ENCODE measurements at regions not wholly inside any gene's neighbourhood (a gene's known extent, or its start where the extent isn't known, plus 50 kb on each side); places are given as distances from the start of the nearest gene placed in this dataset.

DNA sequence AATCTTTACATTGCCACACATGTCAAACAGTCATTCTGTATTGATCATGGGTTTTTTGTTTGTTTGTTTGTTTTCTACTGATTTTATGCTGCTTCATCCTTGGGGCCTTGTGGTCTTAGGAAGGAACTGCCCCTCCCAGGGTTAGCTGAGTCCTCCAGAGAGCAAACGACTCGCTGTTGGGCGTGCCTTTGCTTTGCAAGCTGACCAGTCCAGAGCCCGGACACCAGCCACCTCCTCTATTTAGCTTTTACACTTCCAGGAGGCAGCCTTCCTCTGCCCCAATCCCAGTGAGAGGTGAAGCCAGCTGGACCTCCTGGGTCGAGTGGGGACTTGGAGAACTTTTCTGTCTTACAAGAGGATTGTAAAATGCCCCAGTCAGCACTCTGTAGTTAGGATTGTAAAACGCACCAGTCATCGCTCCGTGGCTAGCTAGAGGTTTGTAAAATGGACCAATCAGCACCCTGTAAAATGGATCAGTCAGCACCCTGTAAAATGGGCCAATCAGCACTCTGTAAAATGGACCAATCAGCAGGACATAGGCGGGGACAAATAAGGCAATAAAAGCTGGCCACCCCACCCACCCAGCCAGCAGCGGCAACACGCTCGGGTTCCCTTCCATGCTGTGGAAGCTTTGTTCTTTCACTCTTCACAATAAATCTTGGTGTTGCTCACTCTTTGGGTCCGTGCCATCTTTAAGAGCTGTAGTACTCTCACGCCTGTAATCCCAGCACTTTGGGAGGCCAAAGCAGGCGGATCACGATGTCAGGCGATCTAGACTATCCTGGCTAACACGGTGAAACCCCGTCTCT is 154.4 kb downstream of the ERCC6L2 start:
- DNase-seq = no peak
- Mint-ChIP-seq H3K4me1 (ENCODE audit: low read depth) (no peaks in the 10 kb centered on the region), H3K36me3 (ENCODE audit: low read depth) (no peaks in the 10 kb centered on the region), H3K27ac (no peak overlapping the region), H3K4me3 (no peak overlapping the region), H3K27me3 (ENCODE audit: insufficient read depth) (peaks cover 33% of the 10 kb centered on the region), H3K9me3 (no peaks in the 10 kb centered on the region; the same call in 1 of the 2 replicates)
- TF ChIP-seq, protein P1, sequence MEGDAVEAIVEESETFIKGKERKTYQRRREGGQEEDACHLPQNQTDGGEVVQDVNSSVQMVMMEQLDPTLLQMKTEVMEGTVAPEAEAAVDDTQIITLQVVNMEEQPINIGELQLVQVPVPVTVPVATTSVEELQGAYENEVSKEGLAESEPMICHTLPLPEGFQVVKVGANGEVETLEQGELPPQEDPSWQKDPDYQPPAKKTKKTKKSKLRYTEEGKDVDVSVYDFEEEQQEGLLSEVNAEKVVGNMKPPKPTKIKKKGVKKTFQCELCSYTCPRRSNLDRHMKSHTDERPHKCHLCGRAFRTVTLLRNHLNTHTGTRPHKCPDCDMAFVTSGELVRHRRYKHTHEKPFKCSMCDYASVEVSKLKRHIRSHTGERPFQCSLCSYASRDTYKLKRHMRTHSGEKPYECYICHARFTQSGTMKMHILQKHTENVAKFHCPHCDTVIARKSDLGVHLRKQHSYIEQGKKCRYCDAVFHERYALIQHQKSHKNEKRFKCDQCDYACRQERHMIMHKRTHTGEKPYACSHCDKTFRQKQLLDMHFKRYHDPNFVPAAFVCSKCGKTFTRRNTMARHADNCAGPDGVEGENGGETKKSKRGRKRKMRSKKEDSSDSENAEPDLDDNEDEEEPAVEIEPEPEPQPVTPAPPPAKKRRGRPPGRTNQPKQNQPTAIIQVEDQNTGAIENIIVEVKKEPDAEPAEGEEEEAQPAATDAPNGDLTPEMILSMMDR (IDR thresholded peaks at IDR 0.05) = no peak

DNA sequence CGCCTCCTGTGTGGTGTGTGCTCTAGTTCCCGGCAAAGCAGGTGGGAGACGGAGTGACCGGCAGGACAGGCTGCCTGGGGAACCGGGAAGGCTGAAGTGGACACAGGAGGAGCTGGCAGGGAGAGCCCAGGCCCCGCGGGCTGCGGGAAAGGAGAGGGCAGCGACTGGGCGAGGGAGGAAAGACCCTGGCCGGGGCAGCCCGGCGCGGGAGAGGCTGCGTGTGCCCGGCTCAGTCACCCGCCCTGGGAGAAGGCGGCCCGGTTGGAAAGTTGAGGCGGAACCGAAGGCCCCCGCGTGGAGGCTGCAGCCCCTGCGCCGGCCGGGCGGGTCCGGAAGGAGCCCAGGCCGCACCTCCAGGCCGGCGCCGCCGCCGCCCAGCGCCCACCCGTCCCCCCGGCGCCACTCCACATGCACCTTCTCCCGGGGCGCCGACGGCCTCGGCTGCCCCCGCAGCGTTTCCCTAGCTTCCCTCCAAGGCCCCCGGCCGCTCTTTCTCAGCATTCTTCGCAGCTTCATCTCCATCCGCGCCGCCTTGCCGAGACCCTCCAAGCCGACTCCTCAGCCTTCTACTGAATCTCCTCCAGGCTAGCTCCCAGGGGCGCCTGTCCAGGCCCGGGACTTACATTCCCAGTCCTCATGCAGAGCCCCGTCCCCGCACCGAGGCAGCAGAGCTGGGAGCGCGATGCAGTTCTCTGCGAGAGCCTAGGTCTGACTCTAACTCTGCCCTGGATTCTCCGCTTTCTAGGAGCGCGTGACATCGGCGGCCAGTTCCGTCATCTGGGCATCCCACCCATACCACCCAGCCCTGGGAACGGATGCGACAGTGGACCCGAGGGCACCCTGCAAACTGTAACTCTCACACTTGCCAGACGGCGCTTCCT is 152.0 kb downstream of the ERCC6L2 start:
- Mint-ChIP-seq H3K4me1 (ENCODE audit: low read depth) (no peaks in the 10 kb centered on the region), H3K27me3 (ENCODE audit: insufficient read depth) (peaks cover 28% of the 10 kb centered on the region), H3K4me3 (no peak overlapping the region), H3K9me3 (no peaks in the 10 kb centered on the region; the same call in 1 of the 2 replicates), H3K27ac (no peak overlapping the region), H3K36me3 (ENCODE audit: low read depth) (no peaks in the 10 kb centered on the region)
- no peak for DNase-seq
- TF ChIP-seq, protein P1 (IDR thresholded peaks at IDR 0.05) = no peak

- DNase-seq = no peak
- H3K4me1 Mint-ChIP-seq (ENCODE audit: low read depth) = no peaks in the 10 kb centered on the region
- no peak overlapping the region for H3K4me3 Mint-ChIP-seq
- H3K36me3 Mint-ChIP-seq (ENCODE audit: low read depth) = no peaks in the 10 kb centered on the region
- TF ChIP-seq, protein P1 (IDR thresholded peaks at IDR 0.05) = no peak
- H3K27me3 Mint-ChIP-seq (ENCODE audit: insufficient read depth) = peaks cover 30% of the 10 kb centered on the region
- no peaks in the 10 kb centered on the region; the same call in 1 of the 2 replicates for H3K9me3 Mint-ChIP-seq
- no peak overlapping the region for H3K27ac Mint-ChIP-seq
Observed at GRCh38 chr9:96026655-96027213, 151.2 kb downstream of the ERCC6L2 start.

- Mint-ChIP-seq H3K36me3 (ENCODE audit: low read depth) (no peaks in the 10 kb centered on the region), H3K27me3 (ENCODE audit: insufficient read depth) (peaks cover 31% of the 10 kb centered on the region), H3K27ac (no peak overlapping the region), H3K4me1 (ENCODE audit: low read depth) (no peaks in the 10 kb centered on the region), H3K4me3 (no peak overlapping the region), H3K9me3 (no peaks in the 10 kb centered on the region; the same call in 1 of the 2 replicates)
- TF ChIP-seq, protein P1 (IDR thresholded peaks at IDR 0.05) = peak; percentile 20; the same call in 1 of the 2 replicates
- no peak for DNase-seq
Observed at GRCh38 chr9:96025995-96026602, 150.6 kb downstream of the ERCC6L2 start.

GRCh38 chr9:96023486-96023885 is 148.0 kb downstream of the ERCC6L2 start:
- no peak for DNase-seq
- Mint-ChIP-seq H3K4me1 (ENCODE audit: low read depth) (no peaks in the 10 kb centered on the region), H3K27ac (no peak overlapping the region), H3K4me3 (no peak overlapping the region), H3K36me3 (ENCODE audit: low read depth) (no peaks in the 10 kb centered on the region), H3K9me3 (no peaks in the 10 kb centered on the region; the same call in 1 of the 2 replicates), H3K27me3 (ENCODE audit: insufficient read depth) (peaks cover 33% of the 10 kb centered on the region)
- TF ChIP-seq, protein P1 (IDR thresholded peaks at IDR 0.05) = no peak
